ENCODE measurements at regions not wholly inside any gene's neighbourhood (a gene's known extent, or its start where the extent isn't known, plus 50 kb on each side); places are given as distances from the start of the nearest gene placed in this dataset.

GRCh38 chr19:20472854-20473253 lies 92.7 kb downstream of the ZNF737 start:
- TF ChIP-seq CTCF (IDR thresholded peaks at IDR 0.05; ENCODE audit: insufficient read depth, low read length) (no peak), SPI1 (IDR thresholded peaks at IDR 0.05; ENCODE audit: borderline replicate concordance, low read depth) (no peak), REST (IDR thresholded peaks at IDR 0.05; ENCODE audit: insufficient replicate concordance, low read depth) (no peak), POLR2AphosphoS5 (IDR thresholded peaks at IDR 0.05; ENCODE audit: low read depth) (no peak), GABPA (IDR thresholded peaks at IDR 0.05; ENCODE audit: low read depth) (no peak)

Data from HL-60 (cell line).